Superior temporal gyrus (tissue), 1 donor: ENCODE measurements at regions not wholly inside any gene's neighbourhood (a gene's known extent, or its start where the extent isn't known, plus 50 kb on each side); places are given as distances from the start of the nearest gene placed in this dataset.
"Not testable (repeated sequence)": the region's sequence is repeated elsewhere in the genome, so short reads cannot be mapped to it uniquely, and the experiment has no call there.

Experiments
- DNase-seq: peaks from one replicate; pipeline ENCODE4 v3.0.0-alpha.2; 2016; ENCODE audit errors: extremely low spot score

DNA sequence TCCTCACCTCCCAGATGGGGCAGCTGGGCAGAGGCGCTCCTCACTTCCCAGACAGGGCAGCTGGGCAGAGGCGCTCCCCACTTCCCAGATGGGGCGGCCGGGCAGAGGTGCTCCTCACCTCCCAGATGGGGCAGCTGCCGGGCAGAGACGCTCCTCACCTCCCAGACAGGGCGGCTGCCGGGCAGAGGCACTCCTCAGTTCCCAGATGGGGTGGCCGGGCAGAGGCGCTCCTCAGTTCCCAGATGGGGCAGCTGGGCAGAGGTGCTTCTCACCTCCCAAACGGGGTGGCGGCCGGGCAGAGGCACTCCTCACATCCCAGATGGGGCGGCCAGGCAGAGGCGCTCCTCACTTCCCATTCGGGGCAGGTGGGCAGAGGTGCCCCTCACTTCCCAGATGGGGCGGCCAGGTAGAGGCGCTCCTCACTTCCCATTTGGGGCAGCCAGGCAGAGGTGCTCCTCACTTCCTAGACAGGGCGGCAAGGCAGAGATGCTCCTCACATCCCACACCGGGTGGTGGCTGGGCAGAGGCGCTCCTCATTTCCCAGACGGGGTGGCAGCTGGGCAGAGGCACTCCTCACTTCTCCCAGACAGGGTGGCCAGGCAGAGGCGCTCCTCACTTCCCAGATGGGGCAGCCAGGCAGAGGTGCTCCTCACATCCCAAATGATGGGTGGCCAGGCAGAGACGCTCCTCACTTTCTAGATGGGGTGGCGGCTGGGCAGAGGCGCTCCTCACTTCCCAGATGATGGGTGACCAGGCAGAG, 668.1 kb downstream of the NUP35 start:
- not testable (repeated sequence) for DNase-seq

DNA sequence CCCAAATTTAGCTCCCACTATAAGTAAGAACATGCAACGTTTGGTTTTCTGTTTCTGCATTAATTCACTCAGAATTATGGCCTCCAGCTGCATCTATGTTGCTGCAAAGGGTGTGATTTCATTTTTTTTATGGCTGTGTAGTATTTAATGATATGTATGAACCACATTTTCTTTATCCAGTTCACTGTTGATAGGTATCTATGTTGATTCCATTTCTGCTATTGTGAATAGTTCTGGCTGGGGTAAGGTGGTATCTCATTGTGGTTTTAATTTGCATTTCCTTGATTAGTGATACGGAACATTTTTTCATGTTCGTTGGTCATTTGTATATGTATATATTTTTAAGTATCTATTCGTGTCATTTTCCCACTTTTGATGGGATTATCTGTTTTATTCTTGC, 674.3 kb downstream of the NUP35 start:
- DNase-seq = no peak

DNA sequence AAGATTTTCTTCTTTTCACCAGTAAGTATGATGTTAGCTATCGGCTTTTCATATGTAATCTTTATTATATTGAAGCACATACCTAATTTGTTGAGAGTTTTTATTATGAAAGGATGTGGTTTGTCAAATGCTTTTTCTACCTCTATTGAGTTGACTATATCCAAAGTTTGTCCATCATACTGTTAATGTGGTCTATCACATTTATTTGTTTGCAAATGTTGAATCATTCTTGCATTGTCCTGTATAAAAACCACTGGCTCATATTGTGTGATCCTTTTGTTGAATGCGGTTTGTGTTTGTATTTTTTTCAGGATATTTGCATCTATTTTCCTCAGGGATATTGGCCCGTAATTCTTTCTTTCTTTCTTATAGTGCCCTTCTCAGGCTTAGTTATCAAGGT, 675.5 kb downstream of the NUP35 start:
- no peak for DNase-seq

- no peak for DNase-seq
These were observed 679.4 kb downstream of the NUP35 start for GRCh38 chr2:183803596-183803995.

GRCh38 chr2:183807870-183808269, 683.6 kb downstream of the NUP35 start:
- no peak for DNase-seq

GRCh38 chr2:183809404-183809803, 685.2 kb downstream of the NUP35 start:
- no peak for DNase-seq

- DNase-seq = no peak
These were observed 687.0 kb downstream of the NUP35 start for GRCh38 chr2:183811281-183811680.

- DNase-seq = no peak
These were observed 687.8 kb downstream of the NUP35 start for GRCh38 chr2:183812091-183812490.

DNA sequence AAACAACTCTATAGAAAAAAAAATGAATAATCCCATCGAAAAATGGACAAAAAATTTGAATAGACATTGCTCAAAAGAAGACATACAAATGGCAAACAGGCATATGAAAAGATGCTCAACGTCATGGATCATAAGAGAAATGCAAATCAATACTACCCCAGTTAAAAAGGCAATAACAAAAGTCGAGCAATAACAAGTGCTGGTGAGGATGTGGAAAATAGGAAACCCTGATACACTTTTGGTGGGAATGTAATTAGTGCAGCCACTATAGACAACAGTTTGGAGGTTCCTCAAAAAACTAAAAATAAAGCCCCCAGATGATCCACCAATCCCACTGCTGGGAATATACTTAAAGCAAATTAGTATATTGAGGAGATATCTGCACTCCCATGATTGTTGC, 701.5 kb downstream of the NUP35 start:
- no peak for DNase-seq

DNA sequence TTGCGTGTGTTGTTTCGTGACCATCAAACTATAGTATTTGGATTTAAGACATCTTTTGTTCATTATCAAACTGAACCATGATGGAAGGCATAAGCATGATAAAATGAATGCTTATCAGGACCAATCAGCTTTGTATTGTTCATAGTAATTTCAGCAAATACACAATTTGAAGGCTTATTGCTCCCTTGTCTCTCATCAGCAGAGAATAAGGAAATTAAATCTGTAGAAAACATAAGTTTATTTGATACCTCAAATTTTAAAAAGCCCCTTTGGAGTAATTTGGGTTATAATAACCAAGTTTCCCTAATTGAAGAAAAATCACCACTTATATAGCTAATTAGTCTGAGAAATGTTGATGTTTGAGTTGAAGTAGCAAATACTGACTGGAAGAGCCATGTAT, 705.7 kb downstream of the NUP35 start:
- no peak for DNase-seq

DNA sequence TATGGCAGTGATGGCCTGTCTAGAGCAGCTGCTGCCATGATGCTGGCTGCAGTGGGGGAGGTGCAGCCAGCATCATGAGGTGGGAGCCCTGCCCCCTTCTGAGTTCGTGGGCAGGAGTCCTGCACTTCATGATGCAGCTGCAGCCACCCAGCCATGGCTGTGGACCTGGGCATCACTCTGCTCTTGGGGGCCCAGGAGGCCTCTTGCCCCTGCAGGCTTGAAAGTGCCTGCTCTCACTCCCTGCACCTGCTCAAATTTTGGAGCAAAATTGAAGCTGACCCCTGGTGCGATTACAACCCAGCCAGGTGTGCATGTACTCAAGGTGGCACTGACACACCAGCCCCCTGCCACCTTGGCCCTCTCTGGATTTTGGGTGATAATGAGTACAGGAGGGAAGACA, 712.9 kb downstream of the NUP35 start:
- no peak for DNase-seq

GRCh38 chr2:183838295-183838694, 714.1 kb downstream of the NUP35 start:
- no peak for DNase-seq

DNA sequence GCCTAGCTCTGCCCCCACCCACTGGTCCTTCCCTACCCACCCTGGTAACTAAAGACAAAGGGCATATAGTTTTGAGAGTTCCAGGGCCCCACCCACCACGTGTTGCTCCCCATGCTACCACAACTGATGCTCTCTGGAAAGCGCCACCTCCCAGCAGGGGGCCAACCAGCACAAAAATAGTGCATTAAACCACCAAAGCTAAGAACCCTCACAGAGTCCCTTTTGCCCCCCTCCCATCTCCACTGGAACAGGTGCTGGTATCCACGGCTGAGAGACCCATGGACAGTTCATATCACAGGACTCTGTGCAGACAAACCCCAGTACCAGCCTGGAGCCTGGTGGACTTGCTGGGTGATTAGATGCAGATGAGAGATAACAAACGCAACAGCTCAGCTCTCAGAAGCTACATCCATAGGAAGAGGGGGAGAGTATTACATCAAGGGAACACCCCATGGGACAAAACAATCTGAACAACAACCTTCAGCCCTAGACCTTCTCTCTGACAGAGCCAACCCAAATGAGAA, 715.9 kb downstream of the NUP35 start:
- no peak for DNase-seq

DNA sequence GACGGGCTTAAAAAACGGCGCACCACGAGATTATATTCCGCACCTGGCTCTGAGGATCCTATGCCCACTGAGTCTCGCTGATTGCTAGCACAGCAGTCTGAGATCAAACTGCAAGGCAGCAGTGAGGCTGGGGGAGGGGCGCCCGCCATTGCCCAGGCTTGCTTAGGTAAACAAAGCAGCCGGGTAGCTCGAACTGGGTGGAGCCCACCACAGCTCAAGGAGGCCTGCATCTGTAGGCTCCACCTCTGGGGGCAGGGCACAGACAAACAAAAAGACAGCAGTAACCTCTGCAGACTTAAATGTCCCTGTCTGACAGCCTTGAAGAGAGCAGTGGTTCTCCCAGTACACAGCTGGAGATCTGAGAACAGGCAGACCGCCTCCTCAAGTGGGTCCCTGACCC, 725.6 kb downstream of the NUP35 start:
- not testable (repeated sequence) for DNase-seq

GRCh38 chr2:183859129-183859528, 734.9 kb downstream of the NUP35 start:
- DNase-seq = peak; percentile 1

DNA sequence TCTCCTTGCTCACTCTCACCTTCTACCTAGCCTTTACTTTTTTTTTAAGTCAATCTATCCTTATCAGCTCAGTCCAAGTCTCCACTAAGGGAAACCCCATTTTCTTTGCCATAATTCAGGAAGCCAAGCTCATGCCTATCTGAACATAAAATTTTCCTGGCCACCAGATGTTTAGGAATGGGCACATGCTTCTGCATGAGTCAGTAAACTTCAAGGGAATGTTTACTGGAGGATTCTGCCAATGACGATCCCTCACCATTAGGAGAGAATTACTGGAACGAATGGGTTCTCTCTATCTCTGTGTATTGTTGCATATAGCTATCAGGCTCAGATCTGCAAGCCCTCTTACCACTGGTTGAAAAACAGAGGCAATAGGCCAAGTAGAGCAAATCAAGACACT, 731.7 kb upstream of the ZNF804A start:
- no peak for DNase-seq

- DNase-seq = no peak
These were observed 731.1 kb upstream of the ZNF804A start for GRCh38 chr2:183867206-183867605.

GRCh38 chr2:183868153-183868552, 730.2 kb upstream of the ZNF804A start:
- no peak for DNase-seq

DNA sequence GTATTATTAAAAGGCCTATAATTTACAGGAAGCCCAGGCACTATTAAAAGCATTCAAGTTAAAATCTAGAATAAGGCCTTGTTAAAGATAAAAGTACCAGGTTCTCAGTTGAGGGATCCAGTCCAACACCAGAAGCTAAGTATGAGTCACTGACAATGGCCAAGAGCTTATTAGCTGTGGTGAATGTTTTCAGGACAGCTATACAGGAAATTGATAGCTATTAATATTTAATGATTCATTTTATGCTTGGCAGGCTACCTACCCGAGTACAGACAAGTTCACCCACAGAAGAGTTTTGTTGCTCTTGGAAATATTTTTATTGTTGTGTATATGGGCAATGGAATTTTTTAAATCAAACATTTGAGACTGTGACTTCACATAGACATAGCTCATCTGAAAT, 729.6 kb upstream of the ZNF804A start:
- DNase-seq = no peak

DNA sequence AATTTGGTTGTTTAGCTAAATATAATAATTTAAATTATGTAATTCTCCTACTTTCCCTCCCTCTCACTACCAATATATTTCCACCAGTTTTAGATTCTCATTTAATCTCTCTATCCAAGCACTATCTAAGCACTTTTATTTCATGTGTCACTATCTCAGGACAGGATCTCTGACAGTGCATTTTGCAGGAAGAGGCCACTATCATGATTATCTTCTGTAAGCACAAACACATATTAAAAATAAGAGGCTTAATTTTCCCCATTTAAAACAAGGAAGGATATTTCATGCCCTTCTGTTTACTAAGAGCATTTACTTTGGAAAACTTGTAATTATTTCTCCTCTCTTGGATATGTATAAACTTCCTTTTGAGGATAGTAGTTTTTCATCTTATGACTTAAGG, 726.2 kb upstream of the ZNF804A start:
- DNase-seq = no peak

- DNase-seq = no peak
These were observed 716.4 kb upstream of the ZNF804A start for GRCh38 chr2:183881978-183882377.

- no peak for DNase-seq
These were observed 705.9 kb upstream of the ZNF804A start for GRCh38 chr2:183892315-183892941.

GRCh38 chr2:183898641-183899040, 699.7 kb upstream of the ZNF804A start:
- peak; percentile 46 for DNase-seq
